ENCODE measurements at regions not wholly inside any gene's neighbourhood (a gene's known extent, or its start where the extent isn't known, plus 50 kb on each side); places are given as distances from the start of the nearest gene placed in this dataset.

- Histone ChIP-seq H4K20me1 (replicated peaks; ENCODE audit: insufficient read depth) (no peaks in the 10 kb centered on the region), H3K27me3 (ENCODE audit: insufficient read depth) (no peaks in the 10 kb centered on the region), H3K36me3 (ENCODE audit: insufficient read depth) (0 out of 2 replicates have a peak, but pooled peaks cover 5% of the 10 kb centered on the region), H3F3A (replicated peaks; ENCODE audit: low read depth) (no peaks in the 10 kb centered on the region), H3K4me3 (no peak overlapping the region), H3K4me2 (no peak overlapping the region), H3K9me2 (ENCODE audit: insufficient read depth) (peaks cover 25% of the 10 kb centered on the region), H2AFZ (no peak overlapping the region), H3K79me2 (replicated peaks; ENCODE audit: insufficient read depth) (no peaks in the 10 kb centered on the region), H3K4me1 (ENCODE audit: insufficient read depth) (no peaks in the 10 kb centered on the region), H3K27ac (ENCODE audit: low read depth) (no peak overlapping the region)
- H3K27ac Mint-ChIP-seq, result no peak overlapping the region
- peaks cover 14% of the 10 kb centered on the region for H3K9me3 Mint-ChIP-seq
- TF ChIP-seq ZNF114 (CRISPR knock-in tag; IDR thresholded peaks at IDR 0.05) (no peak), ETS1 (IDR thresholded peaks at IDR 0.05) (no peak), ZNF331 (CRISPR knock-in tag; IDR thresholded peaks at IDR 0.05; ENCODE audit: low read depth) (no peak), CREB1 (CRISPR knock-in tag; IDR thresholded peaks at IDR 0.05; ENCODE audit: low read depth) (no peak), STAT1 (IDR thresholded peaks at IDR 0.05; ENCODE audit: unreplicated experiment) (no peak), CTCF (conservative IDR thresholded peaks at IDR 0.05; ENCODE audit: low read depth in 2 of 2) (no peak)
- H3K4me1 Mint-ChIP-seq, result 0 out of 3 replicates have a peak, but pooled peaks cover 4% of the 10 kb centered on the region
- no peak for DNase-seq (ENCODE audit: low spot score)
- ATAC-seq, result no peak
- peaks cover 8% of the 10 kb centered on the region; the same call in 1 of the 3 replicates for H3K36me3 Mint-ChIP-seq (ENCODE audit: low read depth)
- no peaks in the 10 kb centered on the region for H3K27me3 Mint-ChIP-seq (ENCODE audit: insufficient read depth, low read depth, poor library complexity)
- no peak overlapping the region for H3K4me3 Mint-ChIP-seq
Measured at GRCh38 chr12:73266206-73266605, 994.0 kb downstream of the TRHDE start.

GRCh38 chr12:73274976-73275375 lies 1002.8 kb downstream of the TRHDE start:
- Mint-ChIP-seq H3K27me3 (ENCODE audit: insufficient read depth, low read depth, poor library complexity) (no peaks in the 10 kb centered on the region), H3K27ac (peak overlapping the region; percentile 62), H3K4me1 (peaks cover 6% of the 10 kb centered on the region; the same call in 2 of the 3 replicates)

More at GRCh38 chr12:73274976-73275375, 1002.8 kb downstream of the TRHDE start:
- no peaks in the 10 kb centered on the region for H4K20me1 ChIP-seq (replicated peaks; ENCODE audit: insufficient read depth)
- no peaks in the 10 kb centered on the region; the same call in 1 of the 2 replicates for H3K9me2 ChIP-seq (ENCODE audit: insufficient read depth)
- no peaks in the 10 kb centered on the region for H3F3A ChIP-seq (replicated peaks; ENCODE audit: low read depth)
- H2AFZ ChIP-seq, result no peak overlapping the region
- TF ChIP-seq EZH2phosphoT487 (IDR thresholded peaks at IDR 0.05; ENCODE audit: unreplicated experiment) (no peak), JUNB (IDR thresholded peaks at IDR 0.05; ENCODE audit: unreplicated experiment) (no peak), ETS1 (IDR thresholded peaks at IDR 0.05) (no peak), STAT1 (IDR thresholded peaks at IDR 0.05; ENCODE audit: unreplicated experiment) (no peak), ZNF114 (CRISPR knock-in tag; IDR thresholded peaks at IDR 0.05) (no peak), ZNF331 (CRISPR knock-in tag; IDR thresholded peaks at IDR 0.05; ENCODE audit: low read depth) (no peak), CTCF (conservative IDR thresholded peaks at IDR 0.05; ENCODE audit: low read depth in 2 of 2) (no peak), POLR2AphosphoS5 (IDR thresholded peaks at IDR 0.05; ENCODE audit: low read depth) (no peak), CREB1 (CRISPR knock-in tag; IDR thresholded peaks at IDR 0.05; ENCODE audit: low read depth) (no peak)
- H3K27ac ChIP-seq (ENCODE audit: low read depth), result no peak overlapping the region
- ATAC-seq (no peak), DNase-seq (ENCODE audit: low spot score) (no peak)
- no peak overlapping the region for H3K4me3 Mint-ChIP-seq
- H3K79me2 ChIP-seq (replicated peaks; ENCODE audit: insufficient read depth), result no peaks in the 10 kb centered on the region
- H3K36me3 Mint-ChIP-seq (ENCODE audit: low read depth), result no peaks in the 10 kb centered on the region
- no peaks in the 10 kb centered on the region for H3K27me3 ChIP-seq (ENCODE audit: insufficient read depth)
- no peaks in the 10 kb centered on the region for H3K36me3 ChIP-seq (ENCODE audit: insufficient read depth)
- no peak overlapping the region for H3K4me3 ChIP-seq
- H3K4me2 ChIP-seq, result no peak overlapping the region
- peaks cover 4% of the 10 kb centered on the region; the same call in 1 of the 3 replicates for H3K9me3 Mint-ChIP-seq
- H3K4me1 ChIP-seq (ENCODE audit: insufficient read depth), result no peaks in the 10 kb centered on the region

All from GM23338 (cell line).